ENCODE measurements at regions not wholly inside any gene's neighbourhood (a gene's known extent, or its start where the extent isn't known, plus 50 kb on each side); places are given as distances from the start of the nearest gene placed in this dataset.

DNA sequence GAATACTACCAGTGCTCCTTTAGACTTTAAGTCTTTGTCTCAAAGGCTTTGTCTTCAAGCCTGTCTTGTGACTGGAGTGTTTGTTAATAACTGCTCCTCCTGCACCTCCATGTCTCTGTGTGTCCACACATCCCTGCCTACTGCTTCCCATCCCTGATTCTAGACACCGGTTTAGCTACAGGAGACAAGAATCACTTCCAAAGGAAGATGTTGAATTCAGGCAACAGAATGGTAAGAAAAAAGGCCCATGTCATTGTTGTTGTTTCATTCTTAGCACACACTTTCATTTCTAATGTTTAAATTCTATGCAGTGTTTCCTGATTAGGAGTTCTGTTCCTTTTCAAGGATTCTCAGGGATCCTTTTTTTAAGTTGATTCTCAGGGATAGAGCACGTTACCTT is 293.6 kb upstream of the STXBP5 start:
- TF ChIP-seq, protein P1, sequence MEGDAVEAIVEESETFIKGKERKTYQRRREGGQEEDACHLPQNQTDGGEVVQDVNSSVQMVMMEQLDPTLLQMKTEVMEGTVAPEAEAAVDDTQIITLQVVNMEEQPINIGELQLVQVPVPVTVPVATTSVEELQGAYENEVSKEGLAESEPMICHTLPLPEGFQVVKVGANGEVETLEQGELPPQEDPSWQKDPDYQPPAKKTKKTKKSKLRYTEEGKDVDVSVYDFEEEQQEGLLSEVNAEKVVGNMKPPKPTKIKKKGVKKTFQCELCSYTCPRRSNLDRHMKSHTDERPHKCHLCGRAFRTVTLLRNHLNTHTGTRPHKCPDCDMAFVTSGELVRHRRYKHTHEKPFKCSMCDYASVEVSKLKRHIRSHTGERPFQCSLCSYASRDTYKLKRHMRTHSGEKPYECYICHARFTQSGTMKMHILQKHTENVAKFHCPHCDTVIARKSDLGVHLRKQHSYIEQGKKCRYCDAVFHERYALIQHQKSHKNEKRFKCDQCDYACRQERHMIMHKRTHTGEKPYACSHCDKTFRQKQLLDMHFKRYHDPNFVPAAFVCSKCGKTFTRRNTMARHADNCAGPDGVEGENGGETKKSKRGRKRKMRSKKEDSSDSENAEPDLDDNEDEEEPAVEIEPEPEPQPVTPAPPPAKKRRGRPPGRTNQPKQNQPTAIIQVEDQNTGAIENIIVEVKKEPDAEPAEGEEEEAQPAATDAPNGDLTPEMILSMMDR (IDR thresholded peaks at IDR 0.05; ENCODE audit: insufficient read depth, low read depth, low read length) = no peak
- no peak for TF ChIP-seq EZH2 (IDR thresholded peaks at IDR 0.05; ENCODE audit: insufficient read depth, low read length)
